ENCODE measurements at regions not wholly inside any gene's neighbourhood (a gene's known extent, or its start where the extent isn't known, plus 50 kb on each side); places are given as distances from the start of the nearest gene placed in this dataset.

DNA sequence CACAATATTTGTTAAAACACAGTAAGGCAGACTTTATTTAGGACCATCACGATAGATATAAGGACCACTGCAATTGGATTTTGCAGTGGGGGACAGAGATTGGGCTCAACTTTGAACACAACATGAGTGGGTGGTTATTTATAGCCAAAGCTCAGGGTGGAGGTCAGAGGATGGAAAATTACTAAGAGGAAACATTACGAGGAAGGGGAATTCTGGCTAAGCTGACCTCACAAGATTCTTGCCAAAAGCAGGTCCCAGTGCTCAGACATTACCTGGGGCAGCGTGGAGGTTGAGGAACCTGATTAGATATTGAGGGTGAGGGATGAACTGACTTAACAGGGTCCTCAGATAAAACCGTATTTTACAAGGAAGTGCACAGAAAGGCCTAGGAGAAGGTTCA, 88.9 kb upstream of the NBEA start:
- POLR2A ChIA-PET (ENCODE audit: unreplicated experiment) = no interaction called here
- CTCF ChIA-PET = no interaction called here
- no peak for ATAC-seq (ENCODE audit: low read depth)
- TF ChIP-seq NFE2L2 (IDR thresholded peaks at IDR 0.05; ENCODE audit: low read depth, low read length) = no peak
- TF ChIP-seq FOS (IDR thresholded peaks at IDR 0.05; ENCODE audit: low read depth, low read length) = no peak
- H4K20me1 ChIP-seq (ENCODE audit: insufficient read depth, low read length) = no peaks in the 10 kb centered on the region
- no peaks in the 10 kb centered on the region for H3K79me1 ChIP-seq (ENCODE audit: low read depth in 1 of 2, low read length in 2 of 2)
- no peaks in the 10 kb centered on the region for H3K4me1 ChIP-seq (ENCODE audit: control insufficient read depth, insufficient read depth, low read length)
- no peak overlapping the region for H4K8ac ChIP-seq (ENCODE audit: low read depth in 2 of 2, low read length in 2 of 2)
- no peak overlapping the region for H2BK120ac ChIP-seq (ENCODE audit: low read depth, low read length)
- no peak overlapping the region for H2BK15ac ChIP-seq (ENCODE audit: low read depth, low read length)
- no peaks in the 10 kb centered on the region for H3K27me3 ChIP-seq (ENCODE audit: control insufficient read depth, insufficient read depth, low read length)
- no peak overlapping the region for H3K14ac ChIP-seq (replicated peaks; ENCODE audit: low read depth, low read length)
- no peak overlapping the region for H3K23ac ChIP-seq (ENCODE audit: low read depth, low read length)
- in situ Hi-C loops (cut with MboI; ENCODE audit: low sequenced_read_pairs) (no loop called here), dilution Hi-C loops (cut with HindIII; ENCODE audit: low sequenced_read_pairs, unreplicated experiment) (no loop called here), intact Hi-C loops (cut with micrococcal nuclease) (no loop called here)
- no peak overlapping the region for H3K18ac ChIP-seq (ENCODE audit: low read depth, low read length)
- H2BK5ac ChIP-seq (ENCODE audit: low read depth, low read length, poor library complexity, severe bottlenecking) = no peak overlapping the region
- no peak for DNase-seq
- H3K9me3 ChIP-seq (ENCODE audit: control insufficient read depth, insufficient read depth, low read length) = no peaks in the 10 kb centered on the region
- no peak overlapping the region for H3K56ac ChIP-seq (ENCODE audit: extremely low read depth, insufficient read depth, low read length)
- H3K4ac ChIP-seq (ENCODE audit: low read depth, low read length) = no peak overlapping the region
- H3K9me1 ChIP-seq (ENCODE audit: insufficient read depth, low read length) = no peaks in the 10 kb centered on the region
- H3K9ac ChIP-seq (ENCODE audit: low read depth, low read length) = no peak overlapping the region
- H4K5ac ChIP-seq (ENCODE audit: low read depth, low read length) = no peak overlapping the region
- BruUV-seq (replicated peaks) = no TSS peak
- H3K4me3 ChIP-seq (ENCODE audit: insufficient read depth, low read depth, low read length) = no peak overlapping the region
- no peaks in the 10 kb centered on the region for H3K36me3 ChIP-seq (ENCODE audit: control insufficient read depth, insufficient read depth, low read length)
- WGBS, 2 experiments (ENCODE audit: extremely low coverage in 2 of 2, insufficient read length in 1 of 2) = 17% methylated on average over 2 of the region's 4 CpGs; no CpG with 5 or more reads in 1 of the 2 experiments
- H3K4me2 ChIP-seq (ENCODE audit: low read depth, low read length) = no peak overlapping the region
- no peak overlapping the region for H3K27ac ChIP-seq (ENCODE audit: insufficient read depth, low read length)
- H2BK20ac ChIP-seq (ENCODE audit: low read depth, low read length) = no peak overlapping the region
- no peak overlapping the region for H2AK5ac ChIP-seq (ENCODE audit: low read depth, low read length)
- H2AK9ac ChIP-seq (replicated peaks; ENCODE audit: low read depth, low read length, poor library complexity) = no peak overlapping the region
- H2AFZ ChIP-seq (replicated peaks; ENCODE audit: low read length, poor library complexity) = no peak overlapping the region
- H4K91ac ChIP-seq (ENCODE audit: insufficient read depth, low read depth, low read length) = no peak overlapping the region

All from IMR-90 (cell line).